Vagina (tissue), 2 donors: ENCODE measurements at regions not wholly inside any gene's neighbourhood (a gene's known extent, or its start where the extent isn't known, plus 50 kb on each side); places are given as distances from the start of the nearest gene placed in this dataset.

ENCODE experiments used
- DNase-seq, 2 donors: peaks; one replicate each; pipeline ENCODE4 v3.0.0-alpha.2; 2017; ENCODE audit errors: extremely low spot score in 2 of 2
- H3K27ac ChIP-seq: fragments of 200-600 bp; sonication (generic); one replicate; pipeline ENCODE4 v1.5.1; 2019
- H3K27me3 ChIP-seq: fragments of 200-600 bp; sonication (generic); one replicate; pipeline ENCODE4 v1.5.1; 2019
- H3K36me3 ChIP-seq, 2 donors: fragments of 200-600 bp; sonication (generic); one replicate each; pipeline ENCODE4 v1.5.1; 2017 to 2019
- H3K4me1 ChIP-seq: fragments of 200-600 bp; sonication (generic); one replicate; pipeline ENCODE4 v1.5.1; 2019
- H3K4me3 ChIP-seq, 2 donors: fragments of 200-600 bp; sonication (generic); 1 replicate in 1 of 2; 2 replicates in 1 of 2; pipeline ENCODE4 v1.5.1; 2016 to 2019
- H3K9me3 ChIP-seq: fragments of 200-600 bp; sonication (generic); one replicate; pipeline ENCODE4 v1.5.1; 2019
- CTCF ChIP-seq, 3 experiments: fragments of 450-650 bp in 2 of 3; fragments of 200-600 bp in 1 of 3; sonication (generic) in 1 of 3; IDR thresholded peaks; one replicate each; pipeline ENCODE4 v1.5.1; 2017 to 2019; ENCODE audit warnings: antibody characterized with exemption in 3 of 3, mild to moderate bottlenecking in 2 of 3, moderate library complexity in 2 of 3
- POLR2A ChIP-seq, 2 donors: fragments of 450-650 bp; IDR thresholded peaks; one replicate each; pipeline ENCODE4 v1.6.1; 2017; ENCODE audit warnings: antibody characterized with exemption in 2 of 2, mild to moderate bottlenecking in 2 of 2, moderate library complexity in 2 of 2
- POLR2AphosphoS5 ChIP-seq, 2 donors: sonication (generic); formaldehyde crosslinking; IDR thresholded peaks; one replicate each; pipeline ENCODE4 v1.9.0; 2017; ENCODE audit warnings: antibody characterized with exemption in 2 of 2, mild to moderate bottlenecking in 2 of 2, low read depth in 1 of 2; ENCODE audit not compliant: insufficient read depth in 1 of 2
- intact Hi-C: fragments of 100-400 bp; cut with DNase I; formaldehyde crosslinking; loops from one replicate; pipeline ENCODE4 v1.15.1; 2023

DNA sequence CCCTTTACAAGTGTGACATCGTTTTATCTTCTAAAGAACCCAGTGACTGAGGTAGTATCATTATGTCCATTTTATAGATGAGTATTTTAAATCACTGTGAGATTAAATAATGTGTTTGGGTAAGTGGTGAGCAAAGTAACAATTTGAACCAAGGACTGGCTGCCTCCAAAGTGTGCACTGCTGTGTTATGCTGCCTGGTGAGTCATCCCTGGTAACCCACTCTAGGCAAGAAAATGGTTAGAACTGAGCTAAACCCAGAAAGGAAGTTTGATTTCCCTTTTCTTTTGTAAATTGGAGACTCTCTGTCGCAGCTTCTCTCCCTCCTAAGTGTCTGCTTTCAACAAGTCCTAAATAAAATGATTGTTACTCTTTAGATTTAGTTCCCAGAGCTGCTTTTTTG, 342.8 kb upstream of the KAZN start:
- no peak overlapping the region for H3K27ac ChIP-seq

GRCh38 chr1:14259191-14259757, 339.2 kb upstream of the KAZN start:
- no peak overlapping the region for H3K4me3 ChIP-seq
- intact Hi-C loops: no loop called here
- H3K4me1 ChIP-seq: peaks cover 22% of the 10 kb centered on the region
- peak in 1 of 2 donors; percentile 98 for DNase-seq
- H3K9me3 ChIP-seq: no peaks in the 10 kb centered on the region
- TF ChIP-seq CTCF (IDR thresholded peaks at IDR 0.05) (no peak), POLR2AphosphoS5 (IDR thresholded peaks at IDR 0.05; ENCODE audit: insufficient read depth in 1 of 2, low read depth in 1 of 2) (peak; percentile 19 to 95), POLR2A (IDR thresholded peaks at IDR 0.05) (no peak)
- H3K27me3 ChIP-seq: no peaks in the 10 kb centered on the region
- no peaks in the 10 kb centered on the region for H3K36me3 ChIP-seq
- peak overlapping the region; percentile 45 for H3K27ac ChIP-seq

More for the DNA sequence above, 342.8 kb upstream of the KAZN start:
- no peak overlapping the region for H3K4me3 ChIP-seq
- H3K4me1 ChIP-seq: peaks cover 9% of the 10 kb centered on the region
- TF ChIP-seq CTCF (IDR thresholded peaks at IDR 0.05) (no peak), POLR2AphosphoS5 (IDR thresholded peaks at IDR 0.05; ENCODE audit: insufficient read depth in 1 of 2, low read depth in 1 of 2) (no peak), POLR2A (IDR thresholded peaks at IDR 0.05) (no peak)
- intact Hi-C loops: no loop called here
- DNase-seq: no peak
- H3K9me3 ChIP-seq: no peaks in the 10 kb centered on the region
- H3K27me3 ChIP-seq: no peaks in the 10 kb centered on the region
- H3K36me3 ChIP-seq: no peaks in the 10 kb centered on the region

- peak overlapping the region; percentile 29 for H3K27ac ChIP-seq
Observed at GRCh38 chr1:14260480-14260879, 338.0 kb upstream of the KAZN start.

DNA sequence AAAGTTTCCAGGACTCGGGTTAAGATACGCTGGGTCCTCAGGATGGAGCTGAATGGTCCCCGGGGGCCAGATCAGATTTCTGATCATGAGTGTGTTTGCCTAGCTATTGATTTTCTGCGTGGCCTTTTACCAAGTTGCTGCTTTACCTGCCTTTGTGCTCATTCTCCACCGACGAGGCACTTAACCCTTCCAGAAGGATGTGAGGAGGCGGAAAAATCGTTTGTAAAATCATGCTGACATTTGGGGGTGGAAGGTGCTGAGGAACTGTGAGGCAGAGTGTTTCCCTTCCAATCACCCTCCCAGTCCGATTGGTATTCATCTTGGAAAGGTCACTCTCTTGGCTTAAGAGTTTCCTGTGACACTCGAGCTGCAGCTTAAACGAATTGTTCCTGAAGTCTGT, 337.1 kb upstream of the KAZN start:
- TF ChIP-seq POLR2A (IDR thresholded peaks at IDR 0.05) (no peak), CTCF (IDR thresholded peaks at IDR 0.05) (no peak), POLR2AphosphoS5 (IDR thresholded peaks at IDR 0.05; ENCODE audit: insufficient read depth in 1 of 2, low read depth in 1 of 2) (no peak)
- Histone ChIP-seq H3K9me3 (no peaks in the 10 kb centered on the region), H3K27me3 (no peaks in the 10 kb centered on the region), H3K4me1 (peaks cover 22% of the 10 kb centered on the region), H3K4me3 (no peak overlapping the region), H3K27ac (no peak overlapping the region), H3K36me3 (no peaks in the 10 kb centered on the region)
- DNase-seq: no peak
- intact Hi-C loops: no loop called here

More at GRCh38 chr1:14260480-14260879, 338.0 kb upstream of the KAZN start:
- Histone ChIP-seq H3K27me3 (no peaks in the 10 kb centered on the region), H3K4me1 (peaks cover 22% of the 10 kb centered on the region), H3K36me3 (no peaks in the 10 kb centered on the region), H3K9me3 (no peaks in the 10 kb centered on the region), H3K4me3 (no peak overlapping the region)
- TF ChIP-seq CTCF (IDR thresholded peaks at IDR 0.05): no peak
- no peak for TF ChIP-seq POLR2AphosphoS5 (IDR thresholded peaks at IDR 0.05; ENCODE audit: insufficient read depth in 1 of 2, low read depth in 1 of 2)
- intact Hi-C loops: no loop called here
- DNase-seq: no peak

DNA sequence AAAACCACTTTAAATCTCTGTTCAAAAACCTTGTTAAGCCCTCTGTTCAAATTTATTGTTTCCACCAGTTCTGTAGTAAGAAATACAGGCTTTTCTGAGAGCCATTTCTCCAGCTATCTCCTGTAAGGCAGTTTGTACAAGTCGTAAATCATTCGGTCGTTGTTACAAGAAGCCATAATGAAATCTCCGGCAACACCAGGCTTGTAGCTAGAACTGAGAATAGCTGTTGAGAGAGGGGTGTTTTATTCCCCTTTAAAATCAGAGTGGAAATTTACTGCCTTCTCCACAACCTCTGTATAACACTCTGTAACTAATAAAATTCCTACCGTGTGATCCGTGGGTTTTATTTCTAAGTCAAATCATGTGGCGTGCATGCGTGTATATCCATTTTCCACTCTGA, 335.8 kb upstream of the KAZN start:
- Histone ChIP-seq H3K4me3 (no peak overlapping the region), H3K27ac (peak overlapping the region; percentile 18), H3K9me3 (no peaks in the 10 kb centered on the region), H3K36me3 (no peaks in the 10 kb centered on the region), H3K27me3 (no peaks in the 10 kb centered on the region), H3K4me1 (peaks cover 22% of the 10 kb centered on the region)
- intact Hi-C loops: no loop called here
- no peak for TF ChIP-seq POLR2A (IDR thresholded peaks at IDR 0.05)
- no peak for TF ChIP-seq POLR2AphosphoS5 (IDR thresholded peaks at IDR 0.05; ENCODE audit: insufficient read depth in 1 of 2, low read depth in 1 of 2)
- TF ChIP-seq CTCF (IDR thresholded peaks at IDR 0.05): no peak
- no peak for DNase-seq
